Frontal cortex (tissue), 4 donors: ENCODE measurements at regions not wholly inside any gene's neighbourhood (a gene's known extent, or its start where the extent isn't known, plus 50 kb on each side); places are given as distances from the start of the nearest gene placed in this dataset. TPM values are rescaled to one million over a fixed set of nuclear protein-coding genes. Genes with fewer than 3 reads are reported as not detected.
"Not testable (repeated sequence)": the region's sequence is repeated elsewhere in the genome, so short reads cannot be mapped to it uniquely, and the experiment has no call there.

ENCODE experiments used
- DNase-seq, 2 donors: peaks; one replicate each; pipeline ENCODE4 v3.0.0; 2012; ENCODE audit warnings: low spot score in 2 of 2
- FAIRE-seq: peaks from 2 replicates; lab custom pipeline; 2012; peaks lifted over from hg19 to GRCh38; lab: Jason Lieb, UNC
- small RNA-seq: library from RNA; depleted of rRNA; stranded (forward); fragments of <200 nt; gene quantifications from one replicate; pipeline ENCODE3, GENCODE V24; 2014
- donor health status: control.
- donor health status: control.
- donor health status: control.

DNA sequence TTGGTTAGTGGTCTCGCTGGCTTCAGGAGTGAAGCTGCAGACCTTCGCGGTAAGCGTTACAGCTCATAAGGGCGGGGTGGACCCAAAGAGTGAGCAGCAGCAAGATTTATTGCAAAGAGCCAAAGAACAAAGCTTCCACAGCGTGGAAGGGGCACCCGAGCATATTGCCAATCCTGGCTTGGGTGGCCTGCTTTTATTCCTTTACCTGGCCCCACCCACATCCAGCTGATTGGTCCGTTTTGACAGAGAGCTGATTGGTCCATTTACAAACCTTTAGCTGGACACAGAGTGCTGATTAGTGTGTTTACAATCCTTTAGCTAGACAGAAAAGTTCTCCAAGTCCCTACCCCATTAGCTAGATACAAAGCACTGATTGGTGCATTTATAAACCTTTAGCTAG, 69.0 kb upstream of the TOPAZ1 start:
- DNase-seq, FAIRE-seq: not testable (repeated sequence)

GRCh38 chr3:44173263-44173662, 68.4 kb upstream of the TOPAZ1 start:
- DNase-seq (no peak), FAIRE-seq (no peak)

- no peak for FAIRE-seq
- no peak for DNase-seq
Observed at GRCh38 chr3:44175070-44175469, 66.6 kb upstream of the TOPAZ1 start.

- DNase-seq (no peak), FAIRE-seq (no peak)
Observed at GRCh38 chr3:44179246-44179645, 62.4 kb upstream of the TOPAZ1 start.

- DNase-seq (no peak), FAIRE-seq (no peak)
Observed at GRCh38 chr3:44184319-44184953, 57.2 kb upstream of the TOPAZ1 start.

DNA sequence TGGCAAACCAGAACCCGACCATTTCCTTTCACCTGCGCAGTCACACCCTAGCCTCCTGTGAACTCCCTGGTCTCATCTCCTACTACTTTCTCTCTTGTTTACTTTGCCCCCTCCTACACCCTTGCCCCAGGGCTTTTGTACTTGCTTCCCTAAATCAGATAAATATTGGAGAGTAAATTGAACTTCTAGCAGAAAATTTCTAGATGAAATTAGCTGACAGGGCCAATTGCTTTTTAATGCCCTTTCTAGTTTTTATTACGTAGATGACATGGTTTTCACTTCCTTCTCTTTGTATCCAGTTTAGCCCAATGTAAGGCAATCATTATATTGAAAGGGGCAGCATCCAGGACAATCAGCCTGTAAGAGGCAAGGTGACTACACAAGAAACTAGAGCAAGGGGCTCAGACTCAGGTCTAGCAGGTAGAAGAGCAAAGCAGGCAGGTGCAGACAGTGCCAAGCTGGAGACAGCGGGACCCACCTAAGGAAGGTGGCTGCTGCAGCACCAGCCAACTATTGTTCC, 56.2 kb upstream of the TOPAZ1 start:
- DNase-seq: no peak
- FAIRE-seq: no peak

GRCh38 chr3:44186111-44186672, 55.5 kb upstream of the TOPAZ1 start:
- DNase-seq: no peak
- FAIRE-seq: no peak

GRCh38 chr3:44186712-44187111, 55.0 kb upstream of the TOPAZ1 start:
- FAIRE-seq (no peak), DNase-seq (no peak)

Small RNA genes lying in the stretch of these regions (small RNA-seq; reads per million reads assigned to genes)
- gene MIR138-1: 29.3 reads per million, percentile 97 among the genes with 10 or more reads in this experiment
- gene RNU6-367P: not detected
